ENCODE measurements at regions not wholly inside any gene's neighbourhood (a gene's known extent, or its start where the extent isn't known, plus 50 kb on each side); places are given as distances from the start of the nearest gene placed in this dataset.

DNA sequence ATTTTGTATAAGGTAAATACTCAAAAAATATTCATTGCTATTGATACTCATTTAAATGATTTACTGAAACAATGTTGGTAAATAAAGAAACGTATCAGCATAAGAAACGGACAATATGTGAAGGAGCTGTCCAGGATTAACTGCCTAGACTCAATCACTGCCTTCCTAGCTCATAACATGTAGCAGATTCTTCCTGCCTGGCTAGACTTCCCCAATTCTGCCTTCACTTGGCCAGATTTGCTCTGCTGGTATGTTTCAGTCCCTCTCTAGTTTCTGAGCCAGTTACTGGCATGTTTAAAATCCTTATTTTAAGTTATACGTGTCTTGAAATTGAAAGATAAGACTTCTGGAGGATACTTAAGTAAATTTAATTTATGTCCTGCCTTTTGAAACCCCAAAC, 740.3 kb downstream of the CENPC start:
- TF ChIP-seq, protein P1, sequence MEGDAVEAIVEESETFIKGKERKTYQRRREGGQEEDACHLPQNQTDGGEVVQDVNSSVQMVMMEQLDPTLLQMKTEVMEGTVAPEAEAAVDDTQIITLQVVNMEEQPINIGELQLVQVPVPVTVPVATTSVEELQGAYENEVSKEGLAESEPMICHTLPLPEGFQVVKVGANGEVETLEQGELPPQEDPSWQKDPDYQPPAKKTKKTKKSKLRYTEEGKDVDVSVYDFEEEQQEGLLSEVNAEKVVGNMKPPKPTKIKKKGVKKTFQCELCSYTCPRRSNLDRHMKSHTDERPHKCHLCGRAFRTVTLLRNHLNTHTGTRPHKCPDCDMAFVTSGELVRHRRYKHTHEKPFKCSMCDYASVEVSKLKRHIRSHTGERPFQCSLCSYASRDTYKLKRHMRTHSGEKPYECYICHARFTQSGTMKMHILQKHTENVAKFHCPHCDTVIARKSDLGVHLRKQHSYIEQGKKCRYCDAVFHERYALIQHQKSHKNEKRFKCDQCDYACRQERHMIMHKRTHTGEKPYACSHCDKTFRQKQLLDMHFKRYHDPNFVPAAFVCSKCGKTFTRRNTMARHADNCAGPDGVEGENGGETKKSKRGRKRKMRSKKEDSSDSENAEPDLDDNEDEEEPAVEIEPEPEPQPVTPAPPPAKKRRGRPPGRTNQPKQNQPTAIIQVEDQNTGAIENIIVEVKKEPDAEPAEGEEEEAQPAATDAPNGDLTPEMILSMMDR (IDR thresholded peaks at IDR 0.05; ENCODE audit: insufficient read depth, low read length) = no peak
- TF ChIP-seq POLR2AphosphoS5 (IDR thresholded peaks at IDR 0.05; ENCODE audit: low read depth) (no peak), GABPA (IDR thresholded peaks at IDR 0.05; ENCODE audit: low read depth) (no peak), SPI1 (IDR thresholded peaks at IDR 0.05; ENCODE audit: borderline replicate concordance, low read depth) (no peak)
- TF ChIP-seq, protein P2, sequence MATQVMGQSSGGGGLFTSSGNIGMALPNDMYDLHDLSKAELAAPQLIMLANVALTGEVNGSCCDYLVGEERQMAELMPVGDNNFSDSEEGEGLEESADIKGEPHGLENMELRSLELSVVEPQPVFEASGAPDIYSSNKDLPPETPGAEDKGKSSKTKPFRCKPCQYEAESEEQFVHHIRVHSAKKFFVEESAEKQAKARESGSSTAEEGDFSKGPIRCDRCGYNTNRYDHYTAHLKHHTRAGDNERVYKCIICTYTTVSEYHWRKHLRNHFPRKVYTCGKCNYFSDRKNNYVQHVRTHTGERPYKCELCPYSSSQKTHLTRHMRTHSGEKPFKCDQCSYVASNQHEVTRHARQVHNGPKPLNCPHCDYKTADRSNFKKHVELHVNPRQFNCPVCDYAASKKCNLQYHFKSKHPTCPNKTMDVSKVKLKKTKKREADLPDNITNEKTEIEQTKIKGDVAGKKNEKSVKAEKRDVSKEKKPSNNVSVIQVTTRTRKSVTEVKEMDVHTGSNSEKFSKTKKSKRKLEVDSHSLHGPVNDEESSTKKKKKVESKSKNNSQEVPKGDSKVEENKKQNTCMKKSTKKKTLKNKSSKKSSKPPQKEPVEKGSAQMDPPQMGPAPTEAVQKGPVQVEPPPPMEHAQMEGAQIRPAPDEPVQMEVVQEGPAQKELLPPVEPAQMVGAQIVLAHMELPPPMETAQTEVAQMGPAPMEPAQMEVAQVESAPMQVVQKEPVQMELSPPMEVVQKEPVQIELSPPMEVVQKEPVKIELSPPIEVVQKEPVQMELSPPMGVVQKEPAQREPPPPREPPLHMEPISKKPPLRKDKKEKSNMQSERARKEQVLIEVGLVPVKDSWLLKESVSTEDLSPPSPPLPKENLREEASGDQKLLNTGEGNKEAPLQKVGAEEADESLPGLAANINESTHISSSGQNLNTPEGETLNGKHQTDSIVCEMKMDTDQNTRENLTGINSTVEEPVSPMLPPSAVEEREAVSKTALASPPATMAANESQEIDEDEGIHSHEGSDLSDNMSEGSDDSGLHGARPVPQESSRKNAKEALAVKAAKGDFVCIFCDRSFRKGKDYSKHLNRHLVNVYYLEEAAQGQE (IDR thresholded peaks at IDR 0.05; ENCODE audit: insufficient replicate concordance, low read depth) = no peak

Measured in HL-60 (cell line).